Endodermal cell (in vitro differentiated cells): ENCODE measurements at regions not wholly inside any gene's neighbourhood (a gene's known extent, or its start where the extent isn't known, plus 50 kb on each side); places are given as distances from the start of the nearest gene placed in this dataset.

ENCODE experiments used
- DNase-seq: peaks from one replicate; pipeline ENCODE4 v3.0.0-alpha.2; 2017
- H3K27ac ChIP-seq: 2 replicates; pipeline ENCODE4 v1.5.1; 2013; ENCODE audit warnings: mild to moderate bottlenecking, low read depth, low read length, moderate library complexity
- H3K27me3 ChIP-seq: 2 replicates; pipeline ENCODE4 v1.6.1; 2013; ENCODE audit warnings: mild to moderate bottlenecking, low read length, moderate library complexity; ENCODE audit not compliant: insufficient read depth, control insufficient read depth, poor library complexity, severe bottlenecking
- H3K36me3 ChIP-seq: 2 replicates; pipeline ENCODE4 v1.7.0; 2013; ENCODE audit warnings: mild to moderate bottlenecking, low read length, moderate library complexity; ENCODE audit not compliant: control insufficient read depth, insufficient read depth
- H3K4me1 ChIP-seq: one replicate; pipeline ENCODE4 v1.7.0; 2013; ENCODE audit warnings: low read length; ENCODE audit not compliant: control insufficient read depth, insufficient read depth
- H3K4me3 ChIP-seq: 2 replicates; pipeline ENCODE4 v1.5.1; 2013; ENCODE audit warnings: mild to moderate bottlenecking, low read length, moderate library complexity
- H3K9ac ChIP-seq: 2 replicates; pipeline ENCODE4 v1.6.1; 2013; ENCODE audit warnings: mild to moderate bottlenecking, low read length, moderate library complexity; ENCODE audit not compliant: poor library complexity, severe bottlenecking; ENCODE audit errors: extremely low read depth
- H3K9me3 ChIP-seq: 2 replicates; pipeline ENCODE4 v1.6.1; 2013; ENCODE audit warnings: mild to moderate bottlenecking, low read length, moderate library complexity; ENCODE audit not compliant: control insufficient read depth
- H3K27ac Mint-ChIP-seq: 2 replicates; pipeline ENCODE4 v1.8.0; 2020; ENCODE audit warnings: mixed read lengths
- H3K27me3 Mint-ChIP-seq: 2 replicates; pipeline ENCODE4 v1.8.0; 2021; ENCODE audit warnings: mild to moderate bottlenecking, mixed read lengths; ENCODE audit not compliant: insufficient read depth
- H3K36me3 Mint-ChIP-seq: 2 replicates; pipeline ENCODE4 v1.8.0; 2020; ENCODE audit warnings: low read depth, mixed read lengths
- H3K4me1 Mint-ChIP-seq: 2 replicates; pipeline ENCODE4 v1.8.0; 2020; ENCODE audit warnings: mixed read lengths
- H3K4me3 Mint-ChIP-seq: 2 replicates; pipeline ENCODE4 v1.8.0; 2020; ENCODE audit warnings: mild to moderate bottlenecking, moderate library complexity, mixed read lengths
- H3K9me3 Mint-ChIP-seq: 2 replicates; pipeline ENCODE4 v1.8.0; 2020; ENCODE audit warnings: mild to moderate bottlenecking, mixed read lengths
- WGBS, 2 experiments: methylation state at CpG; one replicate each; pipeline versions ENCODE4 v1.1.5 to v1.1.7; 2013; ENCODE audit warnings: missing lambda C conversion rate in 2 of 2, mixed read lengths in 1 of 2; ENCODE audit not compliant: insufficient coverage in 1 of 2, insufficient read length in 1 of 2; 5-methylcytosine and 5-hydroxymethylcytosine counted together
- TF ChIP-seq, protein P1 (sequence below): fragments of 200-600 bp; sonication (generic); conservative IDR thresholded peaks from 2 replicates; pipeline ENCODE4 v1.5.0; 2021; ENCODE audit warnings: antibody characterized with exemption, mild to moderate bottlenecking

DNA sequence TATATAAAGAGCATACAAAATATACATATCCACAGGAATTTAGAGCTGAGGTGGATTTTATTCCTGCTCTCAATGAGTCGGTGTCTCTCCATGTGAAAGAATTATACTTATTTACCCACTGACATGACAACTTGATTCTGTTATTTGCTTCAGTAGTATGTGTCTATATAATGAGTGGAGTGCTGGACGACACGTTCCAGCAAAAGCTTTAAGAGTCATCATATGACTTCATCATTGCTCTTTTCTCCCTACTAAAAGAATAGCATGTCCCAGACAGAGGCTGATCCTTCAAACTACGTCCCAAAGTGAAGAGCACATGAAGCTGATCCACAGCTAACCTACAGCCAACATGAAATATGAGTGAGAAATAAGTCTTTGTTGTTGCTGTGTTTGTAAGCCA is 54.3 kb upstream of the GNB4 start:
- TF ChIP-seq, protein P1, sequence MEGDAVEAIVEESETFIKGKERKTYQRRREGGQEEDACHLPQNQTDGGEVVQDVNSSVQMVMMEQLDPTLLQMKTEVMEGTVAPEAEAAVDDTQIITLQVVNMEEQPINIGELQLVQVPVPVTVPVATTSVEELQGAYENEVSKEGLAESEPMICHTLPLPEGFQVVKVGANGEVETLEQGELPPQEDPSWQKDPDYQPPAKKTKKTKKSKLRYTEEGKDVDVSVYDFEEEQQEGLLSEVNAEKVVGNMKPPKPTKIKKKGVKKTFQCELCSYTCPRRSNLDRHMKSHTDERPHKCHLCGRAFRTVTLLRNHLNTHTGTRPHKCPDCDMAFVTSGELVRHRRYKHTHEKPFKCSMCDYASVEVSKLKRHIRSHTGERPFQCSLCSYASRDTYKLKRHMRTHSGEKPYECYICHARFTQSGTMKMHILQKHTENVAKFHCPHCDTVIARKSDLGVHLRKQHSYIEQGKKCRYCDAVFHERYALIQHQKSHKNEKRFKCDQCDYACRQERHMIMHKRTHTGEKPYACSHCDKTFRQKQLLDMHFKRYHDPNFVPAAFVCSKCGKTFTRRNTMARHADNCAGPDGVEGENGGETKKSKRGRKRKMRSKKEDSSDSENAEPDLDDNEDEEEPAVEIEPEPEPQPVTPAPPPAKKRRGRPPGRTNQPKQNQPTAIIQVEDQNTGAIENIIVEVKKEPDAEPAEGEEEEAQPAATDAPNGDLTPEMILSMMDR: no peak
- Mint-ChIP-seq H3K4me1 (peaks cover 16% of the 10 kb centered on the region), H3K36me3 (no peaks in the 10 kb centered on the region), H3K27ac (no peak overlapping the region), H3K4me3 (no peak overlapping the region), H3K27me3 (peaks cover 92% of the 10 kb centered on the region), H3K9me3 (peaks cover 6% of the 10 kb centered on the region)
- Histone ChIP-seq H3K36me3 (no peaks in the 10 kb centered on the region), H3K9me3 (no peaks in the 10 kb centered on the region), H3K27ac (no peak overlapping the region), H3K27me3 (peaks cover 90% of the 10 kb centered on the region), H3K4me3 (no peak overlapping the region), H3K9ac (no peak overlapping the region), H3K4me1 (no peaks in the 10 kb centered on the region)
- DNase-seq: no peak
- 81% methylated on average over 4 of the region's 4 CpGs; no CpG with 5 or more reads in 1 of the 2 experiments for WGBS, 2 experiments

GRCh38 chr3:179506792-179507191 is 55.5 kb upstream of the GNB4 start:
- no peaks in the 10 kb centered on the region for H3K36me3 Mint-ChIP-seq
- Histone ChIP-seq H3K36me3 (no peaks in the 10 kb centered on the region), H3K4me3 (no peak overlapping the region), H3K9ac (no peak overlapping the region), H3K9me3 (no peaks in the 10 kb centered on the region), H3K27me3 (peaks cover 92% of the 10 kb centered on the region), H3K4me1 (no peaks in the 10 kb centered on the region), H3K27ac (no peak overlapping the region)
- H3K4me3 Mint-ChIP-seq: no peak overlapping the region
- H3K4me1 Mint-ChIP-seq: peaks cover 16% of the 10 kb centered on the region
- peaks cover 91% of the 10 kb centered on the region for H3K27me3 Mint-ChIP-seq
- WGBS, 2 experiments: 96 to 97% methylated on average over 3 of the region's 3 CpGs
- TF ChIP-seq, protein P1: no peak
- no peaks in the 10 kb centered on the region for H3K9me3 Mint-ChIP-seq
- no peak for DNase-seq
- no peak overlapping the region for H3K27ac Mint-ChIP-seq

- Mint-ChIP-seq H3K4me1 (peaks cover 6% of the 10 kb centered on the region), H3K27ac (no peak overlapping the region), H3K4me3 (no peak overlapping the region), H3K27me3 (peaks cover 89% of the 10 kb centered on the region), H3K9me3 (no peaks in the 10 kb centered on the region), H3K36me3 (no peaks in the 10 kb centered on the region)
- H3K36me3 ChIP-seq: no peaks in the 10 kb centered on the region
- 88 to 90% methylated on average over 3 to 4 of the region's 4 CpGs for WGBS, 2 experiments
- no peaks in the 10 kb centered on the region for H3K4me1 ChIP-seq
- no peak for DNase-seq
- H3K27me3 ChIP-seq: peaks cover 82% of the 10 kb centered on the region
- TF ChIP-seq, protein P1: no peak
- no peak overlapping the region for H3K4me3 ChIP-seq
- H3K9ac ChIP-seq: no peak overlapping the region
- no peaks in the 10 kb centered on the region for H3K9me3 ChIP-seq
- H3K27ac ChIP-seq: no peak overlapping the region
These were observed 53.0 kb upstream of the ACTL6A start for GRCh38 chr3:179509701-179510100.
